ENCODE measurements at regions not wholly inside any gene's neighbourhood (a gene's known extent, or its start where the extent isn't known, plus 50 kb on each side); places are given as distances from the start of the nearest gene placed in this dataset.

- TF ChIP-seq, protein P1, sequence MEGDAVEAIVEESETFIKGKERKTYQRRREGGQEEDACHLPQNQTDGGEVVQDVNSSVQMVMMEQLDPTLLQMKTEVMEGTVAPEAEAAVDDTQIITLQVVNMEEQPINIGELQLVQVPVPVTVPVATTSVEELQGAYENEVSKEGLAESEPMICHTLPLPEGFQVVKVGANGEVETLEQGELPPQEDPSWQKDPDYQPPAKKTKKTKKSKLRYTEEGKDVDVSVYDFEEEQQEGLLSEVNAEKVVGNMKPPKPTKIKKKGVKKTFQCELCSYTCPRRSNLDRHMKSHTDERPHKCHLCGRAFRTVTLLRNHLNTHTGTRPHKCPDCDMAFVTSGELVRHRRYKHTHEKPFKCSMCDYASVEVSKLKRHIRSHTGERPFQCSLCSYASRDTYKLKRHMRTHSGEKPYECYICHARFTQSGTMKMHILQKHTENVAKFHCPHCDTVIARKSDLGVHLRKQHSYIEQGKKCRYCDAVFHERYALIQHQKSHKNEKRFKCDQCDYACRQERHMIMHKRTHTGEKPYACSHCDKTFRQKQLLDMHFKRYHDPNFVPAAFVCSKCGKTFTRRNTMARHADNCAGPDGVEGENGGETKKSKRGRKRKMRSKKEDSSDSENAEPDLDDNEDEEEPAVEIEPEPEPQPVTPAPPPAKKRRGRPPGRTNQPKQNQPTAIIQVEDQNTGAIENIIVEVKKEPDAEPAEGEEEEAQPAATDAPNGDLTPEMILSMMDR (IDR thresholded peaks at IDR 0.05; ENCODE audit: low read depth, low read length, missing input control) = no peak
- no peak for TF ChIP-seq SP1 (IDR thresholded peaks at IDR 0.05)
- TF ChIP-seq, protein P2, sequence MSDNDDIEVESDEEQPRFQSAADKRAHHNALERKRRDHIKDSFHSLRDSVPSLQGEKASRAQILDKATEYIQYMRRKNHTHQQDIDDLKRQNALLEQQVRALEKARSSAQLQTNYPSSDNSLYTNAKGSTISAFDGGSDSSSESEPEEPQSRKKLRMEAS (IDR thresholded peaks at IDR 0.05) = no peak
- TF ChIP-seq REST (IDR thresholded peaks at IDR 0.05) = no peak
- no peak for TF ChIP-seq GABPA (IDR thresholded peaks at IDR 0.05 in 1 of 2, conservative IDR thresholded peaks at IDR 0.05 in 1 of 2)
- TF ChIP-seq, protein P3, sequence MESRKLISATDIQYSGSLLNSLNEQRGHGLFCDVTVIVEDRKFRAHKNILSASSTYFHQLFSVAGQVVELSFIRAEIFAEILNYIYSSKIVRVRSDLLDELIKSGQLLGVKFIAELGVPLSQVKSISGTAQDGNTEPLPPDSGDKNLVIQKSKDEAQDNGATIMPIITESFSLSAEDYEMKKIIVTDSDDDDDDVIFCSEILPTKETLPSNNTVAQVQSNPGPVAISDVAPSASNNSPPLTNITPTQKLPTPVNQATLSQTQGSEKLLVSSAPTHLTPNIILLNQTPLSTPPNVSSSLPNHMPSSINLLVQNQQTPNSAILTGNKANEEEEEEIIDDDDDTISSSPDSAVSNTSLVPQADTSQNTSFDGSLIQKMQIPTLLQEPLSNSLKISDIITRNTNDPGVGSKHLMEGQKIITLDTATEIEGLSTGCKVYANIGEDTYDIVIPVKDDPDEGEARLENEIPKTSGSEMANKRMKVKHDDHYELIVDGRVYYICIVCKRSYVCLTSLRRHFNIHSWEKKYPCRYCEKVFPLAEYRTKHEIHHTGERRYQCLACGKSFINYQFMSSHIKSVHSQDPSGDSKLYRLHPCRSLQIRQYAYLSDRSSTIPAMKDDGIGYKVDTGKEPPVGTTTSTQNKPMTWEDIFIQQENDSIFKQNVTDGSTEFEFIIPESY (IDR thresholded peaks at IDR 0.05) = no peak
- no peak for TF ChIP-seq RAD21 (IDR thresholded peaks at IDR 0.05)
- TF ChIP-seq TAF1 (conservative IDR thresholded peaks at IDR 0.05) = no peak
- TF ChIP-seq, protein P4, sequence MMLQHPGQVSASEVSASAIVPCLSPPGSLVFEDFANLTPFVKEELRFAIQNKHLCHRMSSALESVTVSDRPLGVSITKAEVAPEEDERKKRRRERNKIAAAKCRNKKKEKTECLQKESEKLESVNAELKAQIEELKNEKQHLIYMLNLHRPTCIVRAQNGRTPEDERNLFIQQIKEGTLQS (IDR thresholded peaks at IDR 0.05) = no peak
- TF ChIP-seq EGR1 (IDR thresholded peaks at IDR 0.05; ENCODE audit: low read depth in 2 of 2) = no peak
- no peak for TF ChIP-seq JUND (IDR thresholded peaks at IDR 0.05)
- no peak for TF ChIP-seq YY1 (IDR thresholded peaks at IDR 0.05)
- no peak for TF ChIP-seq HNF4A (conservative IDR thresholded peaks at IDR 0.05)
Measured at GRCh38 chr11:71083105-71083504, 169.3 kb downstream of the SHANK2 start.

Measured in liver (tissue), 3 donors.